Body of pancreas (tissue), 4 donors: ENCODE measurements at regions not wholly inside any gene's neighbourhood (a gene's known extent, or its start where the extent isn't known, plus 50 kb on each side); places are given as distances from the start of the nearest gene placed in this dataset.

Experiments
- ATAC-seq: fragments of 150-250 bp; one replicate; pipeline ENCODE4 v1.9.1; 2016
- DNase-seq, 4 donors: peaks; one replicate each; pipeline ENCODE4 v3.0.0-alpha.2; 2019
- H3K27ac ChIP-seq, 4 donors: fragments of 200-600 bp; sonication (generic); 1 replicate in 3 of 4; 2 replicates in 1 of 4; pipeline versions ENCODE4 v1.5.1 to v1.6.1; 2016 to 2019; ENCODE audit warnings: mild to moderate bottlenecking in 1 of 4, mixed read lengths in 1 of 4, moderate library complexity in 1 of 4
- H3K27me3 ChIP-seq, 2 donors: fragments of 200-600 bp; sonication (generic); one replicate each; pipeline ENCODE4 v1.6.0; 2016; ENCODE audit warnings: mild to moderate bottlenecking in 1 of 2
- H3K36me3 ChIP-seq, 2 donors: fragments of 200-600 bp; sonication (generic); replicated peaks in 1 of 2; 2 replicates each; pipeline ENCODE4 v1.5.1; 2016; ENCODE audit warnings: low read depth in 2 of 2; ENCODE audit not compliant: insufficient read depth in 1 of 2
- H3K4me1 ChIP-seq: fragments of 200-600 bp; sonication (generic); one replicate; pipeline ENCODE4 v1.6.0; 2016
- H3K4me3 ChIP-seq, 2 donors: fragments of 200-600 bp; sonication (generic); 1 replicate in 1 of 2; 2 replicates in 1 of 2; pipeline ENCODE4 v1.5.1; 2016 to 2019
- H3K9me3 ChIP-seq, 3 donors: fragments of 200-600 bp; sonication (generic); 1 replicate in 2 of 3; 2 replicates in 1 of 3; pipeline ENCODE4 v1.5.1; 2016
- CTCF ChIP-seq, 7 experiments: fragments of 450-650 bp in 4 of 7; fragments of 200-600 bp in 3 of 7; sonication (generic) in 3 of 7; IDR thresholded peaks; one replicate each; pipeline ENCODE4 v1.5.1; 2016 to 2019; ENCODE audit warnings: antibody characterized with exemption in 7 of 7
- POLR2A ChIP-seq, 3 donors: fragments of 450-650 bp; IDR thresholded peaks; one replicate each; pipeline ENCODE4 v1.6.1; 2016; ENCODE audit warnings: antibody characterized with exemption in 3 of 3, mild to moderate bottlenecking in 2 of 3
- WGBS, 2 donors: methylation state at CpG; one replicate each; pipeline ENCODE4 v1.1.5; 2017; 5-methylcytosine and 5-hydroxymethylcytosine counted together
- intact Hi-C: fragments of 100-400 bp; cut with DNase I; formaldehyde crosslinking; loops from one replicate; pipeline ENCODE4 v1.15.1; 2023

DNA sequence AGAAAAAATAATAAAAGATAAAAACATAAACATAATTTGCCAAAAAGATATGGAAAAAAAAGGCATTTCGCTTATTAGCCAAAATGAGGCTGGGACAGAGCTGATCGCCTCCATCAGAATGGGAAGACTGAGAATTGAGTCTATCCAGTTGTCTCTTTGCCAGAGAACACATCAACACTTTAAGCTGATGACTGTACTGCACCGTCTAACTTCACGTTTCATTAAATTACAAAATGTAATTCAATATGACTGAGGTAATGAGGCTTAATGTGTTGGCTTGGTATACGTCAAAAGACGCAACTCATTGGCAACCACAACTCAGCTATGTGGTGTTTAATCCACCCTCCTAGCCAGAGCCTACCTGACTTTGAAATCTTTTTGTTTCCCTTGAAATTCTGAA is 462.7 kb upstream of the CD180 start:
- WGBS, 2 donors = 78 to 86% methylated on average over 6 of the region's 6 CpGs
- TF ChIP-seq CTCF (IDR thresholded peaks at IDR 0.05) (no peak), POLR2A (IDR thresholded peaks at IDR 0.05) (no peak)
- Histone ChIP-seq H3K4me3 (no peak overlapping the region), H3K27ac (no peak overlapping the region), H3K36me3 (no peaks in the 10 kb centered on the region), H3K4me1 (no peaks in the 10 kb centered on the region), H3K9me3 (no peaks in the 10 kb centered on the region), H3K27me3 (no peaks in the 10 kb centered on the region)
- intact Hi-C loops = no loop called here
- DNase-seq = no peak
- no peak for ATAC-seq

GRCh38 chr5:67657055-67657454 is 460.5 kb upstream of the CD180 start:
- H3K27me3 ChIP-seq = no peaks in the 10 kb centered on the region
- no peaks in the 10 kb centered on the region for H3K9me3 ChIP-seq
- ATAC-seq (no peak), DNase-seq (no peak)
- intact Hi-C loops = no loop called here
- WGBS, 2 donors = 54 to 68% methylated on average over 5 of the region's 5 CpGs
- no peak overlapping the region for H3K4me3 ChIP-seq
- no peaks in the 10 kb centered on the region for H3K4me1 ChIP-seq
- H3K27ac ChIP-seq = no peak overlapping the region
- no peaks in the 10 kb centered on the region for H3K36me3 ChIP-seq
- TF ChIP-seq POLR2A (IDR thresholded peaks at IDR 0.05) (no peak), CTCF (IDR thresholded peaks at IDR 0.05) (no peak)

- TF ChIP-seq CTCF (IDR thresholded peaks at IDR 0.05) = no peak
- TF ChIP-seq POLR2A (IDR thresholded peaks at IDR 0.05) = no peak
- Histone ChIP-seq H3K4me3 (no peak overlapping the region), H3K27ac (no peak overlapping the region), H3K4me1 (peaks cover 19% of the 10 kb centered on the region), H3K9me3 (no peaks in the 10 kb centered on the region), H3K27me3 (no peaks in the 10 kb centered on the region), H3K36me3 (no peaks in the 10 kb centered on the region)
- ATAC-seq = no peak
- no peak for DNase-seq
- intact Hi-C loops = no loop called here
- WGBS, 2 donors = 90 to 100% methylated on average over 1 of the region's 1 CpG
Measured at GRCh38 chr5:67652201-67652600, 455.6 kb upstream of the CD180 start.

GRCh38 chr5:67651180-67651579 is 454.6 kb upstream of the CD180 start:
- Histone ChIP-seq H3K4me1 (peaks cover 19% of the 10 kb centered on the region), H3K27ac (no peak overlapping the region), H3K4me3 (no peak overlapping the region), H3K27me3 (no peaks in the 10 kb centered on the region), H3K9me3 (no peaks in the 10 kb centered on the region), H3K36me3 (no peaks in the 10 kb centered on the region)
- 75 to 93% methylated on average over 1 of the region's 1 CpG for WGBS, 2 donors
- DNase-seq = no peak
- intact Hi-C loops = no loop called here
- TF ChIP-seq CTCF (IDR thresholded peaks at IDR 0.05) (no peak), POLR2A (IDR thresholded peaks at IDR 0.05) (no peak)
- no peak for ATAC-seq

- H3K4me1 ChIP-seq = peaks cover 19% of the 10 kb centered on the region
- peak overlapping the region in 2 of 4 donors; percentile 23 to 43 for H3K27ac ChIP-seq
- no peaks in the 10 kb centered on the region for H3K27me3 ChIP-seq
- TF ChIP-seq CTCF (IDR thresholded peaks at IDR 0.05) (no peak), POLR2A (IDR thresholded peaks at IDR 0.05) (no peak)
- H3K9me3 ChIP-seq = no peaks in the 10 kb centered on the region
- peak; percentile 75 for ATAC-seq
- DNase-seq = peak; percentile 15 to 45 (median 40)
- 43 to 55% methylated on average over 6 of the region's 6 CpGs for WGBS, 2 donors
- no peak overlapping the region for H3K4me3 ChIP-seq
- intact Hi-C loops = no loop called here
- H3K36me3 ChIP-seq = no peaks in the 10 kb centered on the region
Measured at GRCh38 chr5:67648201-67648671, 451.6 kb upstream of the CD180 start.
